SK-N-SH (cell line): ENCODE measurements at regions not wholly inside any gene's neighbourhood (a gene's known extent, or its start where the extent isn't known, plus 50 kb on each side); places are given as distances from the start of the nearest gene placed in this dataset.
A peak's percentile ranks its signal among the peaks of the same experiment; 100 is the strongest.

ENCODE experiments used
- CTCF ChIA-PET: fragments of 300-600, 350-600 bp; formaldehyde crosslinking; extraction: SDS; loops from one replicate; lab custom pipeline; 2021; lab: Yijun Ruan, JAX
- POLR2A ChIA-PET: fragments of 350-600 bp; sonication (Branson Sonifier 250); formaldehyde crosslinking; extraction: SDS; loops from one replicate; lab custom pipeline; 2020; ENCODE audit warnings: antibody characterized with exemption, inconsistent platforms; lab: Yijun Ruan, JAX
- DNase-seq: peaks from one replicate; pipeline ENCODE4 v3.0.0; 2012
- H2AFZ ChIP-seq: fragments of 200-600 bp; sonication (generic); 2 replicates; pipeline ENCODE4 v1.8.1; 2016; ENCODE audit warnings: antibody characterized with exemption, mild to moderate bottlenecking, low read depth
- H3F3A ChIP-seq: fragments of 200-600 bp; sonication (generic); replicated peaks from 2 replicates; pipeline ENCODE3; 2016; ENCODE audit warnings: antibody characterized with exemption, mild to moderate bottlenecking; ENCODE audit not compliant: insufficient read depth
- H3K27ac ChIP-seq, 2 experiments: fragments of 200-500 bp in 1 of 2; fragments of 200-600 bp in 1 of 2; sonication (Bioruptor generic) in 1 of 2; sonication (generic), shearing (Covaris generic) in 1 of 2; 2 replicates each; pipeline versions ENCODE4 v1.5.1 to v1.6.1; 2014 to 2016; ENCODE audit warnings: low read depth in 2 of 2, inconsistent platforms in 1 of 2, low read length in 1 of 2, mild to moderate bottlenecking in 1 of 2, mixed read lengths in 1 of 2
- H3K27me3 ChIP-seq: fragments of 200-600 bp; sonication (generic), shearing (Covaris generic); 2 replicates; pipeline ENCODE4 v1.6.1; 2016; ENCODE audit warnings: mixed run types; ENCODE audit not compliant: insufficient read depth
- H3K36me3 ChIP-seq, 2 experiments: fragments of 200-500 bp in 1 of 2; fragments of 200-600 bp in 1 of 2; sonication (Bioruptor generic) in 1 of 2; sonication (generic) in 1 of 2; replicated peaks in 1 of 2; 2 replicates each; pipeline versions ENCODE3 to v1.5.1; 2014 to 2016; ENCODE audit warnings: low read length in 1 of 2, mild to moderate bottlenecking in 1 of 2; ENCODE audit not compliant: insufficient read depth in 2 of 2, control insufficient read depth in 1 of 2
- H3K4me1 ChIP-seq, 2 experiments: fragments of 200-500 bp in 1 of 2; fragments of 200-600 bp in 1 of 2; sonication (Bioruptor generic) in 1 of 2; sonication (generic), shearing (Covaris generic) in 1 of 2; 2 replicates each; pipeline versions ENCODE4 v1.5.1 to v1.6.1; 2014 to 2016; ENCODE audit warnings: low read depth in 1 of 2, low read length in 1 of 2, mixed run types in 1 of 2; ENCODE audit not compliant: insufficient read depth in 2 of 2, control insufficient read depth in 1 of 2
- H3K4me2 ChIP-seq: fragments of 200-600 bp; sonication (generic), shearing (Covaris generic); 2 replicates; pipeline ENCODE4 v1.6.1; 2017; ENCODE audit warnings: mixed run types
- H3K4me3 ChIP-seq, 2 experiments: fragments of 200-500 bp in 1 of 2; fragments of 200-600 bp in 1 of 2; sonication (Bioruptor generic) in 1 of 2; sonication (generic), shearing (Covaris generic) in 1 of 2; 2 replicates each; pipeline versions ENCODE4 v1.5.1 to v1.8.1; 2014 to 2016; ENCODE audit warnings: low read depth in 2 of 2, inconsistent platforms in 1 of 2, low read length in 1 of 2, mild to moderate bottlenecking in 1 of 2, mixed read lengths in 1 of 2, moderate library complexity in 1 of 2
- H3K79me2 ChIP-seq: fragments of 200-600 bp; sonication (generic); 2 replicates; pipeline ENCODE4 v1.8.1; 2017; ENCODE audit warnings: mild to moderate bottlenecking; ENCODE audit not compliant: insufficient read depth
- H3K9ac ChIP-seq: fragments of 200-600 bp; sonication (generic); 2 replicates; pipeline ENCODE4 v1.6.1; 2017; ENCODE audit warnings: mixed run types
- H3K9me2 ChIP-seq: fragments of 200-600 bp; sonication (generic); 2 replicates; pipeline ENCODE4 v1.6.1; 2017; ENCODE audit warnings: mixed run types
- H3K9me3 ChIP-seq: fragments of 200-600 bp; sonication (generic); 2 replicates; pipeline ENCODE4 v1.6.1; 2017; ENCODE audit warnings: mixed run types, mild to moderate bottlenecking, moderate library complexity
- H4K20me1 ChIP-seq: fragments of 200-600 bp; sonication (generic); 2 replicates; pipeline ENCODE4 v1.6.1; 2017; ENCODE audit warnings: mild to moderate bottlenecking, mixed run types; ENCODE audit not compliant: insufficient read depth
- CHD2 ChIP-seq: fragments of 150-350 bp; IDR thresholded peaks from 2 replicates; pipeline ENCODE4 v1.6.1; 2018; ENCODE audit warnings: low read length; ENCODE audit not compliant: partially characterized antibody
- EP300 ChIP-seq, 2 experiments: IDR thresholded peaks; 2 replicates each; pipeline versions ENCODE4 v1.4.0 to v1.6.1; 2012; ENCODE audit warnings: borderline replicate concordance in 1 of 2, low read depth in 1 of 2, low read length in 1 of 2
- EZH2phosphoT487 ChIP-seq: fragments of 200-600 bp; sonication (generic); IDR thresholded peaks from 2 replicates; pipeline ENCODE4 v1.6.1; 2017; ENCODE audit warnings: low read depth, mixed run types, mild to moderate bottlenecking, antibody characterized with exemption, moderate library complexity, borderline replicate concordance
- FOXM1 ChIP-seq: IDR thresholded peaks from 2 replicates; pipeline ENCODE4 v1.4.0; 2012; ENCODE audit warnings: low read depth, mild to moderate bottlenecking
- GABPA ChIP-seq: IDR thresholded peaks from 2 replicates; pipeline ENCODE4 v1.4.0; 2012; ENCODE audit warnings: low read depth, mild to moderate bottlenecking
- JUND ChIP-seq: IDR thresholded peaks from 2 replicates; pipeline ENCODE4 v1.4.0; 2012
- MAX ChIP-seq: IDR thresholded peaks from 2 replicates; pipeline ENCODE4 v1.4.0; 2012; ENCODE audit warnings: low read depth
- MXI1 ChIP-seq: IDR thresholded peaks from 2 replicates; pipeline ENCODE4 v1.6.1; 2012; ENCODE audit warnings: mild to moderate bottlenecking, low read depth, low read length, improper control_type of control experiment
- PBX3 ChIP-seq: IDR thresholded peaks from 2 replicates; pipeline ENCODE4; 2012
- POLR2AphosphoS5 ChIP-seq: IDR thresholded peaks from 2 replicates; pipeline ENCODE4 v1.6.1; 2012; ENCODE audit warnings: low read depth, low read length
- RCOR1 ChIP-seq: fragments of 150-350 bp; IDR thresholded peaks from 2 replicates; pipeline ENCODE4 v1.6.1; 2017; ENCODE audit warnings: antibody characterized with exemption, low read length
- REST ChIP-seq: IDR thresholded peaks from 2 replicates; pipeline ENCODE4 v1.6.1; 2012; ENCODE audit warnings: mild to moderate bottlenecking, low read depth, low read length, moderate library complexity
- RFX5 ChIP-seq: IDR thresholded peaks from 2 replicates; pipeline ENCODE4 v1.6.1; 2012; ENCODE audit warnings: mild to moderate bottlenecking, improper control_type of control experiment, low read length
- RXRA ChIP-seq: IDR thresholded peaks from 2 replicates; pipeline ENCODE4 v1.4.0; 2012; ENCODE audit warnings: low read depth, mild to moderate bottlenecking, borderline replicate concordance
- SIN3A ChIP-seq: IDR thresholded peaks from 2 replicates; pipeline ENCODE4 v1.6.1; 2012; ENCODE audit warnings: low read depth, mild to moderate bottlenecking, low read length, moderate library complexity, borderline replicate concordance
- SMC3 ChIP-seq: IDR thresholded peaks from 2 replicates; pipeline ENCODE4 v1.6.1; 2012; ENCODE audit warnings: low read depth, low read length, improper control_type of control experiment
- TCF12 ChIP-seq: IDR thresholded peaks from 2 replicates; pipeline ENCODE4 v1.4.0; 2012
- TEAD4 ChIP-seq: IDR thresholded peaks from 2 replicates; pipeline ENCODE4 v1.4.0; 2012; ENCODE audit warnings: mild to moderate bottlenecking, borderline replicate concordance; ENCODE audit not compliant: insufficient read depth
- WGBS: methylation state at CpG from one replicate; pipeline ENCODE4 v1.1.6; 2017; ENCODE audit warnings: low lambda C conversion rate; 5-methylcytosine and 5-hydroxymethylcytosine counted together
- TF ChIP-seq, protein P1 (sequence below): IDR thresholded peaks from 2 replicates; pipeline ENCODE4 v1.4.0; 2012; ENCODE audit warnings: low read depth, borderline replicate concordance

DNA sequence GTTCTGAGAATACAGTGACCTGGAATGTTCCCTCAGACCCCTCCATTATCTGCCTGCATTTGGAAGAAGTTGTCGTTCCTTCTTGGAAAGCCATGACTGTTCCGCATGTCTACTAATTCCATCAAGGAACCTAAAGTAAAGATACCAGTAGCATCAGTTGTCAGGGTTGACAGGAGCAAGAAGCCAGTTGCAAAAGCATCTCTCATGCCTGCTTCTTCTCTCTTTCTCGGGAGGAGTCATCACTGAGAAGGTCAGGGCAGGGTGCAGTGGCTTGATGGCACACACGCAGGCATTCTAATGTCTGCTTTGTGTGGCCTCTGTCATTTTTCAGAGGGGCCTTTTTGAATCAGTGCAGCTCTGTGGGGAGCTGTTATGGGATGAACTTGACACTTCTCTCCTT, 276.6 kb upstream of the TPM1 start:
- Histone ChIP-seq H3K27me3 (no peaks in the 10 kb centered on the region), H3K9me3 (no peaks in the 10 kb centered on the region), H3K79me2 (peaks cover 7% of the 10 kb centered on the region; the same call in 1 of the 2 replicates), H3K4me2 (no peak overlapping the region), H3F3A (peaks cover 35% of the 10 kb centered on the region), H3K4me3 (no peak overlapping the region), H3K9me2 (no peaks in the 10 kb centered on the region), H3K9ac (no peak overlapping the region), H2AFZ (no peak overlapping the region), H3K36me3 (peaks cover 38 to 43% of the 10 kb centered on the region in 2 experiments), H4K20me1 (no peaks in the 10 kb centered on the region), H3K4me1 (peaks cover 21 to 33% of the 10 kb centered on the region in 2 experiments), H3K27ac (peak overlapping the region; percentile 53 to 92)
- no peak for DNase-seq
- CTCF ChIA-PET = interaction anchor here (1.1 to 4.2 kb wide), 2 partner anchors 24 to 421 kb away, joined by 3 to 14 read pairs; no protein-coding TSS in a partner anchor
- POLR2A ChIA-PET = no interaction called here
- 78% methylated on average over 4 of the region's 4 CpGs for WGBS
- TF ChIP-seq JUND = no peak
- peak; percentile 40; the same call in 1 of the 2 replicates for TF ChIP-seq PBX3
- TF ChIP-seq, protein P1, sequence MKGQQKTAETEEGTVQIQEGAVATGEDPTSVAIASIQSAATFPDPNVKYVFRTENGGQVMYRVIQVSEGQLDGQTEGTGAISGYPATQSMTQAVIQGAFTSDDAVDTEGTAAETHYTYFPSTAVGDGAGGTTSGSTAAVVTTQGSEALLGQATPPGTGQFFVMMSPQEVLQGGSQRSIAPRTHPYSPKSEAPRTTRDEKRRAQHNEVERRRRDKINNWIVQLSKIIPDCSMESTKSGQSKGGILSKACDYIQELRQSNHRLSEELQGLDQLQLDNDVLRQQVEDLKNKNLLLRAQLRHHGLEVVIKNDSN = no peak
- TF ChIP-seq TCF12 = peak; percentile 61; the same call in 1 of the 2 replicates

DNA sequence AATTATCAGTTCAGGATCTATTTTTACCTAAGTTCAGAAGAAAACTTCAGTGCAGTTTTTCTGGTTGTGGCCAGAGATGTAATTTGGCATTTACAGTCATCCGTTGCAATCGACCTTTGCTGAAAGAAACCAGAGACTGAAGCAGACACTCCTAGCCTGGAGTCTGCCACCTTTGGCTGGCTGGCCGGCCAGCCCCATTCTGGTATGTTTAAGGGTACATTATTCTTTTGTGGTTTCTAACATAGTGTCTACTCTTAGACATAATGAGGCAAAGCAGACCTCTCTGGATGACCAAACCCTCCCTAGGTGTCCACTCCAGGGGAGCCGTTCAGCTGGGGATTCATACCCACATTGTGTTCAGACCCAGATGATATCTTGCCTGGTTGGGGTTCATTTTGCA, 275.9 kb upstream of the TPM1 start:
- Histone ChIP-seq H3K79me2 (no peaks in the 10 kb centered on the region; the same call in 1 of the 2 replicates), H3K4me2 (0 out of 2 replicates have a peak overlapping the region, but pooled peaks have one; percentile 25), H2AFZ (no peak overlapping the region), H3K4me1 (peaks cover 21 to 40% of the 10 kb centered on the region in 2 experiments), H3K27me3 (no peaks in the 10 kb centered on the region), H4K20me1 (no peaks in the 10 kb centered on the region), H3K9ac (no peak overlapping the region), H3F3A (peaks cover 42% of the 10 kb centered on the region), H3K9me3 (no peaks in the 10 kb centered on the region), H3K9me2 (no peaks in the 10 kb centered on the region), H3K27ac (peak overlapping the region; percentile 53 to 92), H3K4me3 (no peak overlapping the region), H3K36me3 (peaks cover 36 to 46% of the 10 kb centered on the region in 2 experiments)
- ChIA-PET POLR2A (no interaction called here), CTCF (interaction anchor here (1.1 to 4.2 kb wide), 2 partner anchors 24 to 422 kb away, joined by 3 to 14 read pairs; no protein-coding TSS in a partner anchor)
- peak; percentile 37 for DNase-seq
- WGBS = 28% methylated on average over 4 of the region's 4 CpGs
- peak; percentile 100 for TF ChIP-seq TCF12
- TF ChIP-seq POLR2AphosphoS5 = peak; percentile 85
- TF ChIP-seq GABPA = no peak
- TF ChIP-seq, protein P1 = no peak; the same call in 1 of the 2 replicates
- peak; percentile 97 for TF ChIP-seq TEAD4
- TF ChIP-seq JUND = peak; percentile 90
- TF ChIP-seq RFX5 = no peak
- peak; percentile 66 to 99 for TF ChIP-seq EP300 (IDR thresholded peaks at IDR 0.05; ENCODE audit: borderline replicate concordance in 1 of 2, low read depth in 1 of 2, low read length in 1 of 2)
- TF ChIP-seq MAX = 0 out of 2 replicates have a peak, but pooled peaks have one; percentile 18
- no peak for TF ChIP-seq RCOR1
- TF ChIP-seq EZH2phosphoT487 = no peak
- peak; percentile 86 for TF ChIP-seq RXRA
- TF ChIP-seq CHD2 = no peak
- peak; percentile 96 for TF ChIP-seq FOXM1
- TF ChIP-seq SIN3A = peak; percentile 61; the same call in 1 of the 2 replicates
- no peak for TF ChIP-seq SMC3
- no peak for TF ChIP-seq MXI1
- TF ChIP-seq REST = 0 out of 2 replicates have a peak, but pooled peaks have one; percentile 43
